Gastroesophageal sphincter (tissue), 4 donors: ENCODE measurements at regions not wholly inside any gene's neighbourhood (a gene's known extent, or its start where the extent isn't known, plus 50 kb on each side); places are given as distances from the start of the nearest gene placed in this dataset.

Experiments
- ATAC-seq: fragments of 150-250 bp; one replicate; pipeline ENCODE4 v1.9.1; 2016; ENCODE audit warnings: mild to moderate bottlenecking, moderate library complexity
- H3K27ac ChIP-seq, 4 donors: fragments of 200-600 bp; sonication (generic) in 3 of 4; 1 replicate in 3 of 4; 2 replicates in 1 of 4; pipeline ENCODE4 v1.5.1; 2016 to 2019
- H3K27me3 ChIP-seq: fragments of 200-600 bp; sonication (generic); one replicate; pipeline ENCODE4 v1.5.1; 2019
- H3K36me3 ChIP-seq, 2 donors: fragments of 200-600 bp; sonication (generic); one replicate each; pipeline ENCODE4 v1.5.1; 2019; ENCODE audit warnings: control low read depth in 1 of 2
- H3K4me1 ChIP-seq, 3 donors: fragments of 200-600 bp; sonication (generic); 1 replicate in 2 of 3; 2 replicates in 1 of 3; pipeline ENCODE4 v1.5.1; 2016 to 2019; ENCODE audit warnings: control low read depth in 2 of 3
- H3K4me3 ChIP-seq, 2 donors: fragments of 200-600 bp; sonication (generic); one replicate each; pipeline ENCODE4 v1.5.1; 2019; ENCODE audit warnings: mild to moderate bottlenecking in 1 of 2, moderate library complexity in 1 of 2
- H3K9me3 ChIP-seq, 3 donors: fragments of 200-600 bp; sonication (generic); one replicate each; pipeline ENCODE4 v1.5.1; 2017 to 2019; ENCODE audit warnings: control low read depth in 2 of 3
- CTCF ChIP-seq, 4 experiments: fragments of 200-600 bp in 2 of 4; fragments of 450-650 bp in 2 of 4; sonication (generic) in 1 of 4; IDR thresholded peaks; one replicate each; pipeline ENCODE4 v1.5.1; 2017 to 2019; ENCODE audit warnings: antibody characterized with exemption in 4 of 4, mild to moderate bottlenecking in 2 of 4, moderate library complexity in 2 of 4
- EP300 ChIP-seq: sonication (generic); formaldehyde crosslinking; IDR thresholded peaks from one replicate; pipeline ENCODE4 v1.6.1; 2017; ENCODE audit warnings: antibody characterized with exemption, mild to moderate bottlenecking
- POLR2A ChIP-seq, 2 donors: fragments of 450-650 bp; IDR thresholded peaks; one replicate each; pipeline ENCODE4 v1.6.1; 2017; ENCODE audit warnings: antibody characterized with exemption in 2 of 2, mild to moderate bottlenecking in 2 of 2, moderate library complexity in 1 of 2
- POLR2AphosphoS5 ChIP-seq: sonication (generic); formaldehyde crosslinking; IDR thresholded peaks from one replicate; pipeline ENCODE4 v1.6.1; 2017; ENCODE audit warnings: antibody characterized with exemption
- WGBS, 2 donors: methylation state at CpG; one replicate each; pipeline ENCODE4 v1.1.5; 2018; ENCODE audit warnings: low coverage in 1 of 2; 5-methylcytosine and 5-hydroxymethylcytosine counted together

GRCh38 chr4:128517739-128518510, 230.3 kb upstream of the PGRMC2 start:
- no peaks in the 10 kb centered on the region for H3K27me3 ChIP-seq
- no peaks in the 10 kb centered on the region for H3K9me3 ChIP-seq
- no peak overlapping the region for H3K4me3 ChIP-seq
- 38 to 51% methylated on average over 4 to 5 of the region's 5 CpGs for WGBS, 2 donors
- no peak for TF ChIP-seq EP300
- TF ChIP-seq POLR2AphosphoS5: peak; percentile 89
- H3K4me1 ChIP-seq: peaks cover 3 to 41% (median 6%) of the 10 kb centered on the region in 3 donors
- no peaks in the 10 kb centered on the region for H3K36me3 ChIP-seq
- peak overlapping the region in 3 of 4 donors; percentile 36 to 45 (median 40) for H3K27ac ChIP-seq
- ATAC-seq: peak; percentile 89

GRCh38 chr4:128517096-128517738, 229.6 kb upstream of the PGRMC2 start:
- peaks cover 3 to 41% (median 6%) of the 10 kb centered on the region in 3 donors for H3K4me1 ChIP-seq
- 84 to 88% methylated on average over 4 of the region's 4 CpGs for WGBS, 2 donors
- H3K27me3 ChIP-seq: no peaks in the 10 kb centered on the region
- no peak overlapping the region for H3K4me3 ChIP-seq
- no peaks in the 10 kb centered on the region for H3K36me3 ChIP-seq
- H3K9me3 ChIP-seq: no peaks in the 10 kb centered on the region
- peak overlapping the region in 3 of 4 donors; percentile 36 to 45 (median 40) for H3K27ac ChIP-seq
- ATAC-seq: no peak
- TF ChIP-seq POLR2A (IDR thresholded peaks at IDR 0.05): no peak
- TF ChIP-seq POLR2AphosphoS5: no peak
- TF ChIP-seq EP300: no peak
- TF ChIP-seq CTCF (IDR thresholded peaks at IDR 0.05): no peak

- no peak for TF ChIP-seq POLR2A (IDR thresholded peaks at IDR 0.05)
- no peak for TF ChIP-seq CTCF (IDR thresholded peaks at IDR 0.05)
- TF ChIP-seq EP300: no peak
- TF ChIP-seq POLR2AphosphoS5: no peak
- Histone ChIP-seq H3K4me3 (no peak overlapping the region), H3K27me3 (no peaks in the 10 kb centered on the region), H3K36me3 (no peaks in the 10 kb centered on the region), H3K4me1 (peaks cover 3 to 38% (median 6%) of the 10 kb centered on the region in 3 donors), H3K9me3 (no peaks in the 10 kb centered on the region), H3K27ac (peak overlapping the region in 2 of 4 donors; percentile 31 to 40)
- 68 to 80% methylated on average over 8 of the region's 8 CpGs for WGBS, 2 donors
- ATAC-seq: no peak
These were observed 228.8 kb upstream of the PGRMC2 start for GRCh38 chr4:128516301-128516969.

GRCh38 chr4:128513664-128514484, 226.3 kb upstream of the PGRMC2 start:
- no peak overlapping the region for H3K27ac ChIP-seq
- 83 to 91% methylated on average over 3 of the region's 3 CpGs for WGBS, 2 donors
- H3K36me3 ChIP-seq: no peaks in the 10 kb centered on the region
- H3K4me1 ChIP-seq: peaks cover 3 to 35% (median 6%) of the 10 kb centered on the region in 3 donors
- no peaks in the 10 kb centered on the region for H3K27me3 ChIP-seq
- TF ChIP-seq POLR2AphosphoS5 (no peak), EP300 (no peak), CTCF (IDR thresholded peaks at IDR 0.05) (no peak), POLR2A (IDR thresholded peaks at IDR 0.05) (no peak)
- H3K4me3 ChIP-seq: no peak overlapping the region
- no peaks in the 10 kb centered on the region for H3K9me3 ChIP-seq
- ATAC-seq: no peak
